C1 segment of cervical spinal cord (tissue), 14 donors: ENCODE measurements at regions not wholly inside any gene's neighbourhood (a gene's known extent, or its start where the extent isn't known, plus 50 kb on each side); places are given as distances from the start of the nearest gene placed in this dataset.

Experiments
- DNase-seq, 14 donors: peaks; one replicate each; lab custom pipeline; 2025; lab: John Stamatoyannopoulos, UW

- DNase-seq = no peak
Observed at GRCh38 chr3:109210501-109210900, 74.0 kb downstream of the C3orf85 start.

GRCh38 chr3:109211941-109212340, 75.4 kb downstream of the C3orf85 start:
- DNase-seq = no peak

- no peak for DNase-seq
Observed at GRCh38 chr3:109213321-109213720, 76.8 kb downstream of the C3orf85 start.

- peak in 1 of 14 donors; percentile 4 for DNase-seq
Observed at GRCh38 chr3:109224333-109224732, 87.8 kb downstream of the C3orf85 start.

- DNase-seq = no peak
Observed at GRCh38 chr3:109225516-109225915, 89.0 kb downstream of the C3orf85 start.

- no peak for DNase-seq
Observed at GRCh38 chr3:109228391-109229080, 87.8 kb downstream of the DPPA2 start.

GRCh38 chr3:109229174-109229847, 87.0 kb downstream of the DPPA2 start:
- DNase-seq = no peak

- no peak for DNase-seq
Observed at GRCh38 chr3:109234300-109234699, 82.0 kb downstream of the DPPA2 start.

- DNase-seq = no peak
Observed at GRCh38 chr3:109241459-109242186, 74.7 kb downstream of the DPPA2 start.

- no peak for DNase-seq
Observed at GRCh38 chr3:109242187-109242523, 74.2 kb downstream of the DPPA2 start.
